SU-DHL-6 (cell line): ENCODE measurements at regions not wholly inside any gene's neighbourhood (a gene's known extent, or its start where the extent isn't known, plus 50 kb on each side); places are given as distances from the start of the nearest gene placed in this dataset.

ENCODE experiments used
- H2AFZ ChIP-seq: fragments of 200-600 bp; sonication (generic); 2 replicates; pipeline ENCODE4 v1.6.1; 2014; ENCODE audit warnings: low read depth, mild to moderate bottlenecking, moderate library complexity, mixed read lengths, antibody characterized with exemption, low read length; ENCODE audit not compliant: severe bottlenecking
- H3F3A ChIP-seq: fragments of 200-600 bp; shearing (Covaris generic); 2 replicates; pipeline ENCODE4 v1.6.0; 2016; ENCODE audit warnings: antibody characterized with exemption, mild to moderate bottlenecking; ENCODE audit not compliant: insufficient read depth
- H3K27ac ChIP-seq: fragments of 200-600 bp; sonication (generic); 2 replicates; pipeline ENCODE4 v1.5.1; 2016; ENCODE audit warnings: low read depth, mild to moderate bottlenecking, low read length, moderate library complexity, mixed read lengths
- H3K27me3 ChIP-seq: fragments of 200-600 bp; sonication (generic), shearing (Covaris generic); 2 replicates; pipeline ENCODE4 v1.6.0; 2014; ENCODE audit warnings: mild to moderate bottlenecking, low read length
- H3K36me3 ChIP-seq: fragments of 200-600 bp; sonication (generic); 2 replicates; pipeline ENCODE4 v1.6.1; 2014; ENCODE audit warnings: mild to moderate bottlenecking, low read length, mixed read lengths
- H3K4me2 ChIP-seq: fragments of 300-600, 200-600 bp; shearing (Covaris generic), sonication (generic); 2 replicates; pipeline ENCODE4 v1.6.0; 2014; ENCODE audit warnings: low read length, low read depth, mild to moderate bottlenecking; ENCODE audit not compliant: poor library complexity, severe bottlenecking
- H3K4me3 ChIP-seq: fragments of 200-600 bp; sonication (generic); 2 replicates; pipeline ENCODE4 v1.5.1; 2014; ENCODE audit warnings: antibody characterized with exemption, low read length, mild to moderate bottlenecking, mixed read lengths; ENCODE audit not compliant: insufficient read depth, poor library complexity, severe bottlenecking
- H3K79me2 ChIP-seq: fragments of 200-600 bp; sonication (generic); 2 replicates; pipeline ENCODE4 v1.6.1; 2014; ENCODE audit warnings: mild to moderate bottlenecking, low read length, moderate library complexity; ENCODE audit not compliant: insufficient read depth
- H3K9ac ChIP-seq: fragments of 200-600 bp; sonication (generic); 2 replicates; pipeline ENCODE4 v1.7.0; 2014; ENCODE audit warnings: mild to moderate bottlenecking, low read length
- H3K9me2 ChIP-seq: fragments of 200-600 bp; sonication (generic); replicated peaks from 2 replicates; pipeline ENCODE4 v1.6.1; 2014; ENCODE audit warnings: low read length; ENCODE audit not compliant: insufficient read depth
- H3K9me3 ChIP-seq: fragments of 200-600 bp; sonication (generic); 2 replicates; pipeline ENCODE4 v1.6.1; 2014; ENCODE audit warnings: low read length, mixed read lengths; ENCODE audit not compliant: insufficient read depth
- H4K20me1 ChIP-seq: fragments of 200-600 bp; sonication (generic); 2 replicates; pipeline ENCODE4 v1.6.1; 2014; ENCODE audit warnings: low read depth, mild to moderate bottlenecking, antibody characterized with exemption, low read length, moderate library complexity, mixed read lengths
- CTCF ChIP-seq: fragments of 200-600 bp; sonication (generic); IDR thresholded peaks from one replicate; pipeline ENCODE4 v1.5.1; 2017; ENCODE audit warnings: antibody characterized with exemption, mild to moderate bottlenecking, low read length, moderate library complexity; ENCODE audit not compliant: insufficient read depth, poor library complexity, severe bottlenecking
- EZH2phosphoT487 ChIP-seq: fragments of 200-600 bp; sonication (generic), shearing (Covaris generic); conservative IDR thresholded peaks from 2 replicates; pipeline ENCODE4 v1.6.1; 2018; ENCODE audit warnings: mild to moderate bottlenecking, antibody characterized with exemption, low read length, moderate library complexity, mixed read lengths

GRCh38 chr16:13429416-13429815 lies 490.5 kb upstream of the ERCC4 start:
- no peak overlapping the region for H3K9ac ChIP-seq
- H3K36me3 ChIP-seq: no peaks in the 10 kb centered on the region
- H2AFZ ChIP-seq: no peak overlapping the region
- H3F3A ChIP-seq: 0 out of 2 replicates have a peak, but pooled peaks cover 5% of the 10 kb centered on the region
- H4K20me1 ChIP-seq: no peaks in the 10 kb centered on the region
- H3K27me3 ChIP-seq: no peaks in the 10 kb centered on the region
- no peak for TF ChIP-seq CTCF
- no peak for TF ChIP-seq EZH2phosphoT487
- no peaks in the 10 kb centered on the region for H3K9me2 ChIP-seq
- H3K27ac ChIP-seq: no peak overlapping the region; the same call in 1 of the 2 replicates
- no peaks in the 10 kb centered on the region for H3K79me2 ChIP-seq
- H3K4me2 ChIP-seq: no peak overlapping the region
- H3K9me3 ChIP-seq: no peaks in the 10 kb centered on the region
- H3K4me3 ChIP-seq: no peak overlapping the region

GRCh38 chr16:13435415-13435814 lies 484.5 kb upstream of the ERCC4 start:
- peak overlapping the region; percentile 17 for H3K4me2 ChIP-seq
- peak overlapping the region; percentile 23 for H3K9ac ChIP-seq
- H2AFZ ChIP-seq: peak overlapping the region; percentile 79
- peak overlapping the region; percentile 34; the same call in 1 of the 2 replicates for H3K27ac ChIP-seq
- no peaks in the 10 kb centered on the region for H4K20me1 ChIP-seq
- no peaks in the 10 kb centered on the region for H3K9me2 ChIP-seq
- no peaks in the 10 kb centered on the region for H3K79me2 ChIP-seq
- no peaks in the 10 kb centered on the region for H3K27me3 ChIP-seq
- no peaks in the 10 kb centered on the region for H3K9me3 ChIP-seq
- H3K4me3 ChIP-seq: no peak overlapping the region
- H3F3A ChIP-seq: 0 out of 2 replicates have a peak, but pooled peaks cover 5% of the 10 kb centered on the region
- TF ChIP-seq EZH2phosphoT487 (no peak), CTCF (no peak)
- no peaks in the 10 kb centered on the region for H3K36me3 ChIP-seq

- no peaks in the 10 kb centered on the region for H3K9me3 ChIP-seq
- peak overlapping the region; percentile 34; the same call in 1 of the 2 replicates for H3K27ac ChIP-seq
These were observed 484.0 kb upstream of the ERCC4 start for GRCh38 chr16:13435873-13436474.

More at GRCh38 chr16:13435873-13436474, 484.0 kb upstream of the ERCC4 start:
- Histone ChIP-seq H3K4me3 (no peak overlapping the region), H2AFZ (peak overlapping the region; percentile 79), H3K79me2 (no peaks in the 10 kb centered on the region), H4K20me1 (no peaks in the 10 kb centered on the region), H3K4me2 (peak overlapping the region; percentile 17), H3K9ac (peak overlapping the region; percentile 23), H3K9me2 (no peaks in the 10 kb centered on the region), H3K27me3 (no peaks in the 10 kb centered on the region), H3K36me3 (no peaks in the 10 kb centered on the region), H3F3A (0 out of 2 replicates have a peak, but pooled peaks cover 5% of the 10 kb centered on the region)
- no peak for TF ChIP-seq EZH2phosphoT487
- TF ChIP-seq CTCF: peak; percentile 54
